Stimulated activated naive CD4-positive, alpha-beta T cell treated with Interleukin-2 at 50 U/mL for 16 hours (primary cell): ENCODE measurements at regions not wholly inside any gene's neighbourhood (a gene's known extent, or its start where the extent isn't known, plus 50 kb on each side); places are given as distances from the start of the nearest gene placed in this dataset.
"Not testable (repeated sequence)": the region's sequence is repeated elsewhere in the genome, so short reads cannot be mapped to it uniquely, and the experiment has no call there.

Experiments used
- DNase-seq: peaks from one replicate; lab custom pipeline; 2025; lab: John Stamatoyannopoulos, UW

- no peak for DNase-seq
Measured at GRCh38 chr11:69904974-69905535, 85.8 kb upstream of the FGF3 start.

GRCh38 chr11:69905611-69906452 lies 86.6 kb upstream of the FGF3 start:
- no peak for DNase-seq

- DNase-seq = no peak
Measured at GRCh38 chr11:69906453-69906907, 87.3 kb upstream of the FGF3 start.

GRCh38 chr11:69907611-69908010 lies 88.4 kb upstream of the FGF3 start:
- no peak for DNase-seq

- no peak for DNase-seq
Measured at GRCh38 chr11:69908511-69909220, 89.5 kb upstream of the FGF3 start.

- DNase-seq = no peak
Measured at GRCh38 chr11:69909561-69910518, 90.6 kb upstream of the FGF3 start.

- no peak for DNase-seq
Measured at GRCh38 chr11:69910519-69911309, 91.5 kb upstream of the FGF3 start.

GRCh38 chr11:69911310-69912160 lies 92.3 kb upstream of the FGF3 start:
- no peak for DNase-seq

- no peak for DNase-seq
Measured at GRCh38 chr11:69912161-69912910, 93.1 kb upstream of the FGF3 start.

- no peak for DNase-seq
Measured at GRCh38 chr11:69912911-69913451, 93.8 kb upstream of the FGF3 start.

GRCh38 chr11:69913591-69914285 lies 94.5 kb upstream of the FGF3 start:
- no peak for DNase-seq

GRCh38 chr11:69914286-69915150 lies 95.3 kb upstream of the FGF3 start:
- DNase-seq = no peak

- DNase-seq = no peak
Measured at GRCh38 chr11:69915151-69915500, 95.9 kb upstream of the FGF3 start.

- DNase-seq = no peak
Measured at GRCh38 chr11:69915501-69916250, 96.5 kb upstream of the FGF3 start.

- DNase-seq = not testable (repeated sequence)
Measured at GRCh38 chr11:69916251-69916649, 97.0 kb upstream of the FGF3 start.

GRCh38 chr11:69916806-69917387 lies 97.7 kb upstream of the FGF3 start:
- no peak for DNase-seq
